Right lung (tissue), 2 donors: ENCODE measurements at regions not wholly inside any gene's neighbourhood (a gene's known extent, or its start where the extent isn't known, plus 50 kb on each side); places are given as distances from the start of the nearest gene placed in this dataset.
"Not testable (repeated sequence)": the region's sequence is repeated elsewhere in the genome, so short reads cannot be mapped to it uniquely, and the experiment has no call there.

Experiments used
- DNase-seq, 2 donors: peaks; one replicate each; pipeline ENCODE4 v3.0.0-alpha.2; 2013

DNA sequence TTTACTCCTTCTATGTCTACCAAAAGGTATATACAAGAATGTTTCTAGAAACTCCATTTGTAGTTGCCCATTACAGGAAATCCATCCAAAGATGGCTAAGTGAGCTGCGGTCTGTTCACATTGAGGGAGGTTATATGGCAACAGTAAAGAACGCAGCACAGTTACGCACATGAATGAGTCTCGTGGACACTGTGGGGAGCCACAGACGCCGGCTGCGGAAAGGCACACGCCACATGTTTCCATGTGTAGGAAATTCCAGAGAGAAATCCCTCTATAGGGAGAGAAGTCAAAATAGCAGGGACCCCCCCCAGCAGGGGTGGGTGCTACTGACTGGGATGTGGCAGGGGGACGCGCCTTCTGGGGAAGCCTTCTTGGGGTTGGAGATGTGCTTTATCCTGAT, 139.0 kb upstream of the NCOR2 start:
- no peak for DNase-seq

DNA sequence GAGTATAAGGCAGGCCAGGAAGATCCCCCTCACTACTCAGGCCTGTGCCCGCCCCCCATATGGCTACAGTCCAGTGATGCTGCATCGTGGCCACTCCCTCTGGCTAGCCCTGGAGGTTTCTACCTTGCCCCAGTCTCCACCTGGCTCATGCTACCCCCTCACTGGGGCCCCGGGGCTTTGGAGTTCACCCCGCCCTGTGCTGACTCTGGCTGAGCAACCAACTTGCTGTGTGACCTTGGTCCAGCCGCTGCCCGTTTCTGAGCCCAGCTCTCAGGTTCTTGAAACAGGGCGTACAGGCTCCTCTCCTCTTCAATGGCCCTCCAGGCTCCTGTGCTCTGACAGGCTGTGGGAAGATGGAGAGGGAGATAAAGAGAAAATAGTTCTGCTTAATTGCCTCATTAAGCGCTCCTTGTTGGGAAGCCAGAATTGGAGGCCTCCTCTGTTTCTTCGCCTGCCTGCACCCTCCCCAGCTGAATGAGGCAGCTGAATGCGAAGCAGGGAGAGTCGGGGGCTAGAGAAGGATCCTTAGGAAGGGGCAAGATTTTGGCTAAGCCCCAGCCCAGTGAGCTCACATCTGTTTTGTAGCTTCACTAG, 138.2 kb upstream of the NCOR2 start:
- DNase-seq, result no peak

DNA sequence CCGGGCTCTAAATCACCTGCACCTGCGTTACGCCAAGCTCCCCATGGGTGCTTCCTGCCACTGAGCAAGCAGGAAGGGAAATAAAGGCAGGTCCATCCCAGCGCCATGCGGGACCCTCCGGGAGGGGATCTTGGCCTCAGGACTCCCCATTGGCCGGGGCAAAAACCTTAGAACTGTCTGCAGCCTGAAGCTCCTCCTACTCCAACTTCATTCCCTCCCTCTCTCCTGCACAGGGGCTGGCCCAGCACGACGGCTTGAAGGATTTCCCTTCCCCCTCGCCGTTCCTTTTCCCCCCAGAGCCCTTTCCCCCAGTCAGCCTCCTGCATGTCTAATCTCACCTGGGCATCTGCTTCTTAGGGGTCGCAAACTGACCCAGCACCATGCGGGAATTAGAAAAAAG, 137.2 kb upstream of the NCOR2 start:
- no peak for DNase-seq

DNA sequence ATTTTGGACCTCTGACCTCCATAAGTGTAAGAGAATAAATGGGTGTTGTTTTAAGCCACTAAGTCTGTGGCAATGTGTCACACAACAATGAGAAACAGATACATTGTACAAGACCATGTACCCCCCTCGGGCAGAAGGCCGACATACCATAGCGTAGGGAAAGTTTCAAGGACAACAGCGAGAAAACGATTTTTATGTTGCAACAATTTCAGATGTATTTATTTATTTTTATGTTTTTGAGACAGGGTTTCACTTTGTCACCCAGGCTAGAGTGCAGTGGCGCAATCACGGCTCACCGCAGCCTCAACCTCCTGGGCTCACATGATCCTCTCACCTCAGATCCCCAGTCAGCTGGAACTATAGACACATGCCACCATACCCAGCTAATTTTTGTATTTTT, 136.4 kb upstream of the NCOR2 start:
- no peak for DNase-seq

DNA sequence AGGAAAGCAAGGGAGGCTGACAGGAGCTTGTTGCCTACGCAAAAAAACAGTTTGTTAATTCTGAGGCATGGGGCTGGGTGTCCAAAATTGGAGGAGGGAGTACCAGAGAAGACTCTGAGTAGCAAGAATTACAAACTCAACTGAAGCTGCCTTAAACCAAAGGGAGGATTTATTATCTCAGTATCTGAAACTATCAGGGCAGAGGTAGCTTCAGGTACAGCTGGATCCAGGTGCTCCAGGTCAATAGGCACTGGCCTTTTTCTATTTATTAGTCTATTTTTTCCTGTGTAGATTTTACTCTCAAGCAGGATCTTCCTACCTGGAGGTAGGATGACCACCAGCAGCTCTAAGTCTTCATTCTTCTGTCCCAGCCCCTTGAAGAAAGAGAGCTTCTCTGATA, 135.3 kb upstream of the NCOR2 start:
- no peak for DNase-seq

DNA sequence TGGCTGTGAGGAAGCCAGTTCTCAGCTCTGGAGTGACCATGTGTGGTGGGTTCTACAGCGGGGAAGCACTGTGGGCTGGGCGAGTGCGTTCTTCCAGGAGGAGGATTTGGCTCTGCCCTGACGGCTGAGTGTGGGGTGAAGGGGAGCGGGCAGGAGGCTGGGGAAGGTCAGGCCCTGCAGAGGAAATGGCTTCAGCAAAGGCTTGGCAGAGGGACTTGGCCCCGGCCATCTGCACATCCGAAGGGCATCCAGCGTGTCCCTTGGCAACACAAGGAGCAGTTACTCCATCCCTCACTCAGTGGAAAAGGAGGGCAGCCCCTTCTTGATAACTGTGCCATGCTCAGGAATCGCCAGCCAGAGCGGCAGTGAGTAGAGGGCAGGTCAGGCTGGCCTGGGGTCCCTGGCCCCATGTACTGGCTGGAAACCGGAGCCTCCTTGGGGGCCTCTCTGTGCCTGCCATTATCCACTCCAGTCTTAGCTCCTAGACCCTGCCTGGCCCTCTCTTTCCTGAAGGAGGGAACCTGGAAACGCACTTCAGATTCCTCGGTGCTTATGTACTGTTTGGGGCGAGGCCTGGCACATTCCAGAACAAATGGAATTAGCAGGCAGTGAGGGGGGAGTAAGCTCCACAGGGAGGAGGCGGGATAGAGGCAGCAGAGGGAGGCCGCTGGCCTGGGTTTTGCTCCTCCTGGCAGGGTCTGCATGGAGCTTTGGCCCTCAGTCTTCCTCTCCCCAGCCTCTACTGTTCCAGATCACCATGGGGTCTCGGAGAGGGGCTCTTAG, 133.6 kb upstream of the NCOR2 start:
- DNase-seq, result no peak

DNA sequence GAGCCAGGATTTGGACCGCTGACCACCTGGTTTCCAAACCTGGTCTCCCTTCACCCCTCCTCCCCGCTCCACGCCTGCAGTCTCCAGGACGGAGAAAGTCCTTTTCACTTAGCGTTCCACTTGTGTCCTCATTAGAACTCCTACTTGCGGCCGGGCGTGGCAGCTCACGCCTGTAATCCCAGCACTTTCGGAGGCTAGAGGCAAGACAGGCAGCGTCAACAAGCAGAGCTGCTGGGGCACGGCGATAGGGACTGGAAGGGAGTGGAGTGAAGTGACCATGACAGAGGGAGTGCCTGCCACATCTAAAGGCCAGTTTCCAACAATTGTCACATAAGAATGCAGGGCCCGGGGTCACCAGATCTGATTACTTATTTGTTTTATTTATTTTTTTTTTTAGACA, 132.5 kb upstream of the NCOR2 start:
- no peak for DNase-seq

DNA sequence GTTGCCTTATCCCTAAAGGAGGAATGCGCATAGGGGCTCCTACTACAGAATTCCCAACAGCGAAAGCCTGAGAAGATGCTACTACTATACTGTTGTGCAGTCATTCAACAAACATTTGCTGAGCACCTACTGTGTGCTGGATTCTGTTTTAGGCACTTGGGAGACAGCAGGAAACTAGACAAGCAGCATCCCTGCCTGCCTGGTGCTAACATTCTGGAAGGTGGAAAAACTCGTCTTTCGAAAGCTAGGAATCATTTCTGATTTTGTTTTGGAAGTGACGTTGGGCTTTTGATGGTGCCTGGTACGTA, 131.5 kb upstream of the NCOR2 start:
- no peak for DNase-seq

DNA sequence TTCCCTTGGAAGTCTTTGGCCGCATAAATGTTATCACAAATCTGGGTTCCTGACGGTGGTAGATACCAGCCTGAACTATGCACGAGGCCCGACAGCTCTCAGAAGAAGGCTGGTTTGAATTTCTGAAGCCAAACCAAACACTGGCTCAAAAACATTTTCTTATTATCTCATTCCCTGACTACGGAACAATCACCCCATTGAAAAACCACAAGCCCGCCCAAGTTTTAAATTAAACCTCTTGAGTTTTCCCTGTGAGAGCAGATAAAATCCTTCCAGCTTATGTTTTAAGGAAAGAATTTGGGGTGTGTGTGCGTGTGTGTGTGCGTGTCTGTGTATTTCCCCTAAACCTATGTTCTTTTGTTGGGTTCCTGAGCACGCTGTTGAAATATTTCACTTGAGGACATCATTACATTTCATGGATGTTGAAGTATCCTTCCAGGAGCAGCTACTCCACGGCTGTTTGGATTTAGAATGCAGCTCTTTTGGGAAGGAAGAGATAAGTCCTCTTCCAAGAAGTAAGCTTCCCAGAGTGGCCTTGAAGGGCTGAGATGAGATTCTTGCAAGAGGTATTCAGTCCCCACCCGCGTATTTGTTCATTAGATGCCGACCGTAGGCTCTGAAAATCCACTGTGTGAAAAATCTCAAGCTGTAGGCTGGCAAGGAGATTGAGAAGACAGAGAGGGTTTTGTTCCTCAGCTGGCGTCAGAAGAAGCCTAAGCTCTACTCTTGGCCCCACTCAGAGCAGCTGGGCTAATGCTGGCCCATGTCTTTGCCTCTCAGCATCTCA, 131.0 kb upstream of the NCOR2 start:
- DNase-seq, result no peak

DNA sequence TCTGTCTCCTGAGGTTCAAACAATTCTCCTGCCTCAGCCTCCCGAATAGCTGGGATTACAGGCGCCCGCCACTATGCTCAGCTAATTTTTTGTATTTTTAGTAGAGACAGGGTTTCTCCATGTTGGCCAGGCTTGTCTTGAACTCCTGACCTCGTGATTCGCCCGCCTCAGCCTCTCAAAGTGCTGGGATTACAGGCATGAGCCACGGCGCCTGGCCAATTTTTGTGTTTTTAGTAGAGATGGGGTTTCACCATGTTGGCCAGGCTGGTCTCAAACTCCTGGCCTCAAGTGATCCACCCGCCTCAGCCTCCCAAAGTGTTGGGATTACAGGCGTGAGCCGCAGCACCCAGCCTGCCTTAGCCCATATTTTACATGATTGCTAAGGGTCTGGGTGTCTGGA, 130.3 kb upstream of the NCOR2 start:
- not testable (repeated sequence) for DNase-seq

DNA sequence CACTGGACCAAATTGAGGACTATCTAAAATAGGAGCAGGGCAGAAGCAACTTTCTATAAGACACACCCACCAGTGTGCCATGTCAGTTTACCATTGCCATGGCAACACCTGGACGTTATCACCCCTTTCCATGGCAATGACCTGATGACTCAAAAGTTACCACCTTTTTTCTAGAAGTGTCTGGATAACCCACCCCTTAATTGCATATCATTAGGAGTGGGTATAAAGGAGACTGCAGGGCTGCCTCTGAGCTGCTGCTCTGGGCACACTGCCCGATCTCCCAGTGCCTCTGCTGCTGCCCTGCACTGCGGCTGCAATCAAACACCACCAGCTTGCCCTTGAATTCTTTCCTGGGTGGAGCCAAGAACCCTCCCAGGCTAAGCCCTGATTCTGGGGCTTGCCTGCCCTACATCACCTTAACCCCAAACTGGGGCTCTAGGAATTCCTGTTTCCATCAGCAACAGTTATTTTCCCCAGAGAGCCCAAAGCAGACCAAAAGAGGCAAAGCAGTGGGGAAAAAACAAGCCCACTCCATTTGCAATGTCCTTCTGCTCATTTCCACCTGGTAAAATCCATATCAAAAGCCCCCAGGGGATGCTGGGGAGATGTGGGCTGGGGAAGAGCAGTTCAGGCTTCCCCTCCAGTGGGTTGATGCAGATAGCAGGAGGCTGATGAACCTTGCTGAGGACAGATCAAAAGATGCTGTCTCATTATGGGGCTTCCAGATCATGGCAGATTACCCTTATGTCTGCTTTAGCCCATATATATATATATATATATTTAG, 129.5 kb upstream of the NCOR2 start:
- DNase-seq, result no peak

DNA sequence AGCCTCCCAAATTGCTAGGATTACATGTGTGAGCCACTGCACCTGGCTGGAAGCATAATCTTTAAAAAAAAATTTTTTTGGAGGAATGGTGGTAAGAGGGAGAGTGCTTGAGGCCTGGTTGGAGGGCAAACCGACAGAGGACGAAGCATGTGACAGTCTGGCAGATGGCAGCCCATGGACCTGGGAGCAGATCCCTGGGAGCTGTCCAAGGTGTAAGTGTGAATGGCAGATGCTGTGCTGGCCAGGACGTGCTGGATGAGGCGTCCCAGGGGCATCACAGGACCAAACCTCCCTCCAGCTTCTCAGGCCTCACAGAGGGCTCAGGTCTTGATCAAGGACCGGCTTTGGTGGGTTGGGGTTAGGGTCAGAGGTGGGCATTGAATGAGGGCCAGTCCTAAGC, 128.4 kb upstream of the NCOR2 start:
- no peak for DNase-seq

DNA sequence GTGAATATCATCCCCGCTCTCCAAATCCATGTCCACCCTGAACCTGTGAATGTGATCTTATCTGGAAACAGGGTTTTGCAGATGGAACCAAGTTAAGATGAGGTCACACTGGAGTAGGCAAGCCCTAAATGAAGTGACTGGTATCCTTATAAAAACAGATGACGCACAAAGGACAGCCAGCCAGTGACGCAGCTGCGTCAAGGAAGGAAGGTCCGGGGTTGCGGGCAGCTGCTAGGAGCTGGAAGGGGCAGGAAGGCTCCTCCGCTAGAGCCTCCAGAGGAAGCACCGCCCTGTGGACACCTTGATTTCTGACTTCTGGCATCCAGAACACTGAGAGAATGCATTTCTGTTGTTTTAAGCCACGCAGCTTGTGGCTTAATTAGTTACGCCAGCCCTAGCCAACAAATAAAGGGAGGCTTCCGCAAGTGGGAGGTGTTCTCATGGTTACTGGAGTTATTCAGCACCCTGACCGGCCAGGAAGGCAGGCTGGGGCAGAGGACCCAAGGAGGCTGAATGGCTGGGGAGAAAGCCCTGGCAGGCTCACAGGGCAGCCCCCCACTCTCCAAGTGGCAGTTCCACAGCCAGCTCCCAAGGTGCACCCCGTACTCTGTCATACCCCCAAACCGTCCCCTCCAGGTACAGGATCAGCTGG, 127.6 kb upstream of the NCOR2 start:
- DNase-seq, result no peak

DNA sequence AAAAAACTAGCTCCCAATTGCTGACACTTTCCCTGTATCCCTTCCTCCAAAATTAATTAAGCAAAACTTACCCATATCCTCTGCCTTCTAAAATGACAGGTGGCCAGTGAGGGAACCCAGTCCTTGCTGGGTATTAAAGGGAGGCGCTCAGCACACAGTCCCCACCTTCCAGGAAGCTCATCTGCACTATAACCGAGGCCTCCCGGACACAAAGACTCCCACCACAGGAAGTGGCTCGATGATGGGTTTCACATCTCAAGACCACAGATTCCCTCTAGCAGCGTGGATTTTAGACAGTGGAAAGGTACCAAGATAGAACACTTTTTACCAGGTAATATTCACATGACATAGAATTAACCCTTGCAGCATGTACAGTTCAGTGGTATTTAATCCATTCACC, 126.8 kb upstream of the NCOR2 start:
- no peak for DNase-seq

DNA sequence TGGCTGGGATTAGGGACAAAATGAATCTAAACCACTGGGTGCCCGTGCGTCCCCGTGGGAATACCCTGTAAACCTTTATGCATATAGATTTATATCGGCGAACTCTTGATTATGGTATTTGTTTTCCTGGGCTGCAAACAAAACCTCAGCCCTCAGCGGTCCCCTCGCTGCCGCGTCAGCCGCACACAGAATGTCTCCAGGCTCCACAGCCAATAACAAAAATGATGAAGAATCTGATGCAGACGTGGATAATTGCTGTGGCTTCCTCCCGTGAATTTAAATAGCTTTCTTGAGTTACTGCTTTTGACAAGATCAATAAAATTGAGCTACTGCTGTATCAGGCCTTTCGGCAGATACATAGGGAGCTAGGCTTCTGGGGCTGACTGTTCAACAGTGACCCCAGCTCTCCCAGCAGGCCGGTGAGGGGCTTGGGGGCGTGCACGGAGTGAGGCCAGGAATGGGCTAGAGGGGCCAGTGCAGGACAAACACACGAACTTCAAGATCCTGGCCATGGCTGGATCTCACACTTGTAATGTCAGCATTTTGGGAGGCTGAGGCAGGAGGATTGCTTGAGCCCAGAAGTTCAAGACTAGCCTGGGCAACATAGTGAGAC, 125.8 kb upstream of the NCOR2 start:
- no peak for DNase-seq

DNA sequence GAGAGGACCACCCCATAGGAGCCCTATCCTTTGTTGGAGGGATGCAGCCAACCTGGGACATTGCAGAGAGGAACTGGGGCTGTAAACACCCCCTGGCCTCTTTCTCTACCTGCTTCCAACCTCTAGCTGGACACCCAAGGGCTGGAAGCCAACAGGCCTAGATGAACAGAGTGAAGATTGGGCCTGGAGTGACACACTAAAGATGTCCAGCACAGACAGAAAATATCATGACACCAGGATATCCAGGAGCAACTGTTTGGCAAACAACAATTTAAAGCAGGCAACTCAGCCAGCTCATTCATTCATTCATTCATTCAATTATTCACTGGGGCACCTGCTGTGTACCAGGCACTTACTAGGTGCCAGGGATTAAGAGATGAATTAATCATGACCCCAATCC, 125.0 kb upstream of the NCOR2 start:
- no peak for DNase-seq

DNA sequence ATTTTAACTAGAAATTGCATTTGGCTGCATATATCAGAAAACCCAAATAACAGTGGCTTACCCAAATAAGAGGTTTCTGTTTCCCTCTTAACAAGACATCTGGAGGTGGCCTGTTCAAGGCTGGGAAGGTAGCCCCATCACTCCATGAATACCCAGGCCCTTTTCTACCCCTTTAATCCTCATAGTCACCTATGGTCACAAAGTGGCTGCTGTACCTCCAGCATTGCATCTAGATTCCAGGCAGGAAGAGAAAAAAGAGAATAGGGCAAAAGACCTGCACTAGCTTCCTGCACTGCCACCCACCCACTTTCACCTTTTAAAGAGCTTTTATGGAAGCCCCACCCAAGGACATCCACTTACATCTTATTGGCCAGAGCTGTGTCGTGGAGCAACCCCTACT, 124.0 kb upstream of the NCOR2 start:
- no peak for DNase-seq

DNA sequence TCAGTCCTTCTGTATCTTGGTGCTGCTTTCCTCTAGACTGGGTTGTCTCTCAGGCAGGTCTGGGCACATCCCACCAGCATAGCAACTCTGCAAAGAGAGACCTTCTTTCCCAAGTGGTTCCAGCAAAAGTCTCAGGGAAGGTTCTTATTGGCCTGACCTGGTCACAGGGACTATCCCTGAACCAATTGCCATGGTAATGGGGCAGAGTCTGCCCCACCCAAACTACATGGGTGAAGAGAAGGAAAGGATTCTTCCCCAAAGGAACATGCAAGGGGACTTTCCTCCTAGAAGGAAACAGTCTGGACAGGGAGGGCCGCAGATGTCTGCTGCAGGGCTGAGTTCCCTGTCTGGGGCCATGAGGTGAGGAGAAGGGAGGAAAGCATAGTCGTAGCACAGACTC, 122.2 kb upstream of the NCOR2 start:
- DNase-seq, result no peak

DNA sequence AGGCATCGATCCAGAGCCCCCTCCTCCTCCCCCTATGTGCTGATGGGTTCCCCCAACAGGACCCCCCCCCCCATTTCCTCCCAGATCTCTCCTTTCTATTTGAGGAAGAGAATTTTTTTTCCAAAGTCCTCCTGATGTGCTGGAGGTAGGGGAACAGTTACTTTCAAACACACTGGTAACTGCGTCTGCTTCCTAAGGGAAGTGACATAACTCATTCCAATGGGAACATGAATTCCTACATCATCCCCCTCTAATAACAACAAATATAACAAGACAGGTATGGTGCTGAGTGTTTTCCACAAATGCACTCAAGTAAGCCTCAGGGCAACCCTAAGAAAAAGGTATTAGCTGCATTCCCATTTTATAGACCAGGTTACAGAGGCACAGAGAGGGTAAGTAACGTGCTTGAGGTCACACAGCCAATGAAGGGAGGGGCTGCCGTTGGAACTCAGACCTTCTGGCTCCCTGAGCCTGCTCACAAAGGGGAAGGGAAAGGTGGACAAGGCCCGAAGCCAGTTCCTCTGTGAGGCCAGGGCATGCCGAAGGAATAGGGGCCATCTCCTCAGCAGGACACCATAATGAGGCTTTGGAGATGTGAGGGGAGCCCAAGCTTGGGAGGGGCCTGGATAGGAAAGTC, 121.1 kb upstream of the NCOR2 start:
- no peak for DNase-seq

DNA sequence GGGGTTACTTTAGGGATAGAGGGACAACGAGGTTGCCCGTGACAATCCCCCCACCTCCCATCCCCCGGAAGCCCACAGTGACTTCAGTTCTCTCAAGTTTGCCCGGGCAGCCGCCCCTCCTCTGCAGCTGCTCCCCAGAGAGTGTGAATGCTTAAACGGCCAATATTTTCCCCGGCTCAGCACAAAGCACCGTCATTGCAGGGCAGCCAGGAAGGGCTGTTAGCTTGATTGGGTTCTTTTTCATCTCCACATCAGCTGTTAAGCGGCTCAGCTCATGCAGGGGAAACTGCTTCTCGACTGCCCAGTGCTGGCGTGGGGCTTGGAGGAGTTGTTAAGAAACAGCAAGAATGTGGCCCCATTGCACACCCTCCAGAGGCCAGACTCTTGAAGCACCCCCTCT, 120.5 kb upstream of the NCOR2 start:
- DNase-seq, result peak; percentile 42 to 64
